ENCODE measurements at regions not wholly inside any gene's neighbourhood (a gene's known extent, or its start where the extent isn't known, plus 50 kb on each side); places are given as distances from the start of the nearest gene placed in this dataset.

- Histone ChIP-seq H3K27me3 (no peaks in the 10 kb centered on the region), H3K4me3 (no peak overlapping the region), H3K4me1 (ENCODE audit: insufficient read depth) (no peaks in the 10 kb centered on the region), H3K36me3 (no peaks in the 10 kb centered on the region), H3K27ac (no peak overlapping the region), H3K9me3 (no peaks in the 10 kb centered on the region)
- WGBS, 3 donors = 73 to 85% (median 73%) methylated on average over 2 of the region's 2 CpGs
- intact Hi-C loops (cut with DNase I) = no loop called here
- DNase-seq = no peak
- TF ChIP-seq CTCF (IDR thresholded peaks at IDR 0.05) = no peak
- no peak for TF ChIP-seq POLR2A (IDR thresholded peaks at IDR 0.05)
- TF ChIP-seq EP300 (IDR thresholded peaks at IDR 0.05) = no peak
Measured at GRCh38 chr14:47763188-47763854, 87.9 kb upstream of the MDGA2 start.

GRCh38 chr14:47746986-47747385 is 71.6 kb upstream of the MDGA2 start:
- Histone ChIP-seq H3K27me3 (no peaks in the 10 kb centered on the region), H3K27ac (no peak overlapping the region), H3K4me3 (no peak overlapping the region), H3K36me3 (no peaks in the 10 kb centered on the region), H3K4me1 (ENCODE audit: insufficient read depth) (no peaks in the 10 kb centered on the region), H3K9me3 (no peaks in the 10 kb centered on the region)
- 57 to 84% (median 59%) methylated on average over 1 of the region's 1 CpG for WGBS, 3 donors
- DNase-seq = no peak
- intact Hi-C loops (cut with DNase I) = no loop called here
- no peak for TF ChIP-seq EP300 (IDR thresholded peaks at IDR 0.05)
- no peak for TF ChIP-seq CTCF (IDR thresholded peaks at IDR 0.05)
- no peak for TF ChIP-seq POLR2A (IDR thresholded peaks at IDR 0.05)

- WGBS, 3 donors = 53 to 61% (median 60%) methylated on average over 1 of the region's 1 CpG
- DNase-seq = no peak
- Histone ChIP-seq H3K36me3 (no peaks in the 10 kb centered on the region), H3K27ac (no peak overlapping the region), H3K9me3 (no peaks in the 10 kb centered on the region), H3K4me3 (no peak overlapping the region), H3K4me1 (ENCODE audit: insufficient read depth) (no peaks in the 10 kb centered on the region), H3K27me3 (no peaks in the 10 kb centered on the region)
- intact Hi-C loops (cut with DNase I) = no loop called here
- no peak for TF ChIP-seq POLR2A (IDR thresholded peaks at IDR 0.05)
- no peak for TF ChIP-seq EP300 (IDR thresholded peaks at IDR 0.05)
- TF ChIP-seq CTCF (IDR thresholded peaks at IDR 0.05) = no peak
Measured at GRCh38 chr14:47744155-47744554, 68.8 kb upstream of the MDGA2 start.

- intact Hi-C loops (cut with DNase I) = no loop called here
- Histone ChIP-seq H3K27ac (no peak overlapping the region), H3K27me3 (no peaks in the 10 kb centered on the region), H3K4me1 (ENCODE audit: insufficient read depth) (no peaks in the 10 kb centered on the region), H3K4me3 (no peak overlapping the region), H3K36me3 (no peaks in the 10 kb centered on the region), H3K9me3 (no peaks in the 10 kb centered on the region)
- DNase-seq = no peak
- TF ChIP-seq POLR2A (IDR thresholded peaks at IDR 0.05) (no peak), CTCF (IDR thresholded peaks at IDR 0.05) (no peak), EP300 (IDR thresholded peaks at IDR 0.05) (no peak)
- 31 to 51% (median 36%) methylated on average over 1 of the region's 1 CpG for WGBS, 3 donors
Measured at GRCh38 chr14:47739541-47739940, 64.1 kb upstream of the MDGA2 start.

Measured in ovary (tissue), 7 donors.